Hematopoietic multipotent progenitor cell (in vitro differentiated cells): ENCODE measurements at regions not wholly inside any gene's neighbourhood (a gene's known extent, or its start where the extent isn't known, plus 50 kb on each side); places are given as distances from the start of the nearest gene placed in this dataset. TPM values are rescaled to one million over a fixed set of nuclear protein-coding genes. Genes with fewer than 3 reads are reported as not detected.

ENCODE experiments used
- small RNA-seq: library from RNA; depleted of rRNA; stranded (forward); fragments of <200 nt; gene quantifications from one replicate; pipeline ENCODE3, GENCODE V24; 2012

Small RNA genes lying in the stretch of these regions (small RNA-seq; reads per million reads assigned to genes)
- gene RN7SL680P = not detected
